Posterior vena cava (tissue), 2 donors: ENCODE measurements at regions not wholly inside any gene's neighbourhood (a gene's known extent, or its start where the extent isn't known, plus 50 kb on each side); places are given as distances from the start of the nearest gene placed in this dataset.
"Not testable (repeated sequence)": the region's sequence is repeated elsewhere in the genome, so short reads cannot be mapped to it uniquely, and the experiment has no call there.

Experiments
- DNase-seq: peaks from one replicate; pipeline ENCODE4 v3.0.0-alpha.2; 2020; ENCODE audit warnings: low spot score
- intact Hi-C, 2 donors: fragments of 100-400 bp; cut with DNase I; formaldehyde crosslinking; loops; one replicate each; pipeline versions ENCODE4 v1.14.1 to v1.14.2; 2022 to 2023
- donor health status: DM: yes; HTN: yes; CAD: no.
- donor health status: DM: yes; HTN: yes; CAD: no.

DNA sequence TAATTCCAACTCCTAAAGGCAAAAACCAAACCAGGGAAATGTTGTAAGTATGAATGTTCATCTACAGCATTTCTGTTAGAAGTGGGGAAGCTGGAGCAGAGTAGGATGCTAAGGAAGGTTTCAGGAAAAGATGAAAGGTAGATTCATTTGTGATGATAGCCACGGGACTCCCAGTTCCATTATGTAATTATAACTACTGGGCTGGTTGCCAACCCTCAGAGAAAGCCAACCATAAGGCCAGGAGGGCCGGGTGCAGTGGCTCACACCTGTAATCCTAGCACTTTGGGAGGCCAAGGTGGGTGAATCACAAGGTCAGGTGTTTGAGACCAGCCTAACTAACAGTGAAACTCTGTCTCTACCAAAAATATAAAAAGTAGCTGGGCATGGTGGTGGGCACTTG is 288.9 kb upstream of the ETAA1 start:
- DNase-seq = no peak
- intact Hi-C loops = no loop called here

DNA sequence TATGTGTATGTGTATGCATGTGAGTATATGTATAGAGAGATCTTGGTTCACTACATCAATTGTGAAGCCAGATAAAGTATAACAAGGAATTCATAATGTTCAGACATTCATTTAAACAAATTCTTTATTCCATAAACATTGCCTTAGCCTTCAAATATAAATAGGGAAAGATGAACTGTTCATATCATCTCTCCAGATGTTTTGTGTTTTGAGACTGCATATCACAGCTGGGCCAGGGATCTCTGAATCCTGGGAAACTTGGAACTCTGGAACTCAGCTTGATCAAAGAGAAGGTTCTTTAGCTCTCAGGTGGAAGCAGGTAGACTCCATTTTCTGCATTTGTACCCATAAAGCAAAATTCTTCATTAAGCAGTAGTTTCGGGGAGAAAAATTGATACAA is 272.6 kb upstream of the ETAA1 start:
- DNase-seq = no peak
- intact Hi-C loops = no loop called here

GRCh38 chr2:67130531-67131256 is 266.4 kb upstream of the ETAA1 start:
- intact Hi-C loops = no loop called here
- DNase-seq = no peak

- DNase-seq = no peak
- intact Hi-C loops = no loop called here
These were observed 265.9 kb upstream of the ETAA1 start for GRCh38 chr2:67131257-67131609.

GRCh38 chr2:67132441-67132940 is 264.6 kb upstream of the ETAA1 start:
- intact Hi-C loops, DNase-seq: not testable (repeated sequence)

DNA sequence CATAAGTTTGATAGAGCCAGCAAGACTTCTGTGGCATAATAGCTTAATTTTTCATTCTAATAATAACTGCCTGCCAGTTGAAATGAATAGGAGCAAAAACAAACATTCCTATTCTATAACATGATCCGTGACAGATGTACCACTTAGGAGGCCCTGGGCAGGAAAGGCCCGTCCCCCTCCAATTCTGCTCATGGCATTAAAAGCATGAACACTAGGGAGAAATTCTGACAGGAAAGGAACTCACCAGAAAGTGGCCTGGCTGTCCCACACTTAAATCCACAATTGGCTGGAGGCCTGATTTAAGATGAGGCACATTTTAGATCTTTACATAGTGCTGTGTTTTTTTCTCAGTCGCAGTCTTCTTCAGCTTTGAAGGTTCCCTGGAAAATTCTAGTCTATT is 261.9 kb upstream of the ETAA1 start:
- no peak for DNase-seq

DNA sequence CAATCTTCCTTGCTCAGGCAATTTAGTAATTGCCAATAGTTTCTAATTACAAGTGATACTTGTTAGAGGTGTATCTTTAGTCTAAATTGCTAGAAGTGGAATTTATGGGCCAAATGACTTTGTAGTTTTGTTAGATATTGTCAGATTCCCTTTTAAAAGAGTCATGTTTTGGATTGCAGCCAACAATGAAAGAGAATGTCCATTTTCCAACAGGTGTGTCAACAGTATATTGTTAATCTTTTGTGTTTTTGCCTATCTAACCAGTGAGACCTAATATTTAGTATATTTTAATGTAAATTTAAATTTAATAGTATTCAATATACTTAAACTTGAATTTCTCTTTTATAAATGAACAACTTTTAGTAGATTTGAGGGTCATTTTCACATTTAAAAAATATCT is 259.4 kb upstream of the ETAA1 start:
- intact Hi-C loops = no loop called here
- no peak for DNase-seq

More for the DNA sequence above, 261.9 kb upstream of the ETAA1 start:
- intact Hi-C loops = no loop called here

GRCh38 chr2:67142071-67142470 is 255.1 kb upstream of the ETAA1 start:
- intact Hi-C loops = no loop called here
- DNase-seq = no peak

- intact Hi-C loops = no loop called here
- no peak for DNase-seq
These were observed 254.4 kb upstream of the ETAA1 start for GRCh38 chr2:67142741-67143140.

DNA sequence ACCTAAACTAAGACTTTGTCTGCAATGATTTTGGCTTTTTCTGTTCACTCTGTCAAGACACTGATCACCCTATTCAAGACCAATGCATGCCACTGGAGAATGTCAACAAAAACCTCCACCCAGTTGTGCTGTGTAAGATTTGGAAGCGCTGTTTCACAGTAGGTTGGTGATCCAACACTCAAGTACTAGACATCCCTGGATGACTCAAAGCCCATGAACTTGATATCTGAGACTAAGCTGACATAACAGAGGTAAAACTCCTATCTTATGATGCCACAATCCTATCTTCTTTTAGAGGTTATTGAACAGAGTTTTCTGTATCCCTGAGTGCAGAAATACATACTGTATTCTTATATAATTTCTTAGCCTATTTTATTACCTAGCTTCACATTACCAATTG is 251.3 kb upstream of the ETAA1 start:
- no peak for DNase-seq

GRCh38 chr2:67156796-67157195 is 240.3 kb upstream of the ETAA1 start:
- no peak for DNase-seq
- intact Hi-C loops = no loop called here

More for the DNA sequence above, 251.3 kb upstream of the ETAA1 start:
- intact Hi-C loops = no loop called here

- intact Hi-C loops = no loop called here
- DNase-seq = no peak
These were observed 238.4 kb upstream of the ETAA1 start for GRCh38 chr2:67158718-67159117.

GRCh38 chr2:67159929-67160328 is 237.2 kb upstream of the ETAA1 start:
- intact Hi-C loops = no loop called here
- no peak for DNase-seq

DNA sequence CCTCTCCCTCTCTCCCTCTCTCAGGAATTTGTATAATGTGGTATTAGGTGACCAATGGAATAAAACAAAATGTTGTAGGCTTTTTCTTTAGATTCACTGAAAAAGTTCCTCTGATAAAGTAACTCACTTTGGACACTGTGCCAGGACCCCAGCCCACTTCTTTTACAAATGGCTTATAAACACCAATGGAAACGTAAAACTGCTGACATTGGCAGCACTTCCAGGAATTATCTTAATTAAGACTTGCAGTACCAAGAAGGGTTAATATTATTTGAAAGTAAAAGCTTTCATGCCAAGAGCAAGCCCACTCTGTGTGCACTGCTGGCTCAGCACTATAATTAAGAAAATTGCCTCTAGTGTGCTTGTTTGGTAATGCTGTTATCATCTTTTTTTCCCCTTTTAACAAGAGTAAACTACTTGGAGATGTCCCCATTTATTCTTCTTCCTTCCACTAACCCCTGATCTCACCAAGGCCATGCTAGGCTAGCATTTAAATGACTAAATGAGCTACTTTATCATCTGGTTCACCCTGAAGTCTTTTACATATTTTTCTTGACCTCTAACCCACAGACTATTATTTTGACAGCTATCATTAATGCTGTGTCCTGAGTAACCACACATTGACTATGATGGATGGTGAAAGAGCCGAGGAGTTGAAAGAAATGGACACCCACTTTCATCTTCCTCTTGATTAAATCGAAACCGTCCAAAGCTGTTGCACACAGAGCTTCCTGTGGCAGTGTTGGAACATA is 232.2 kb upstream of the ETAA1 start:
- intact Hi-C loops = no loop called here

GRCh38 chr2:67165523-67165990 is 231.6 kb upstream of the ETAA1 start:
- intact Hi-C loops = no loop called here
- DNase-seq = no peak

More for the DNA sequence above, 232.2 kb upstream of the ETAA1 start:
- DNase-seq = no peak

GRCh38 chr2:67166511-67166910 is 230.6 kb upstream of the ETAA1 start:
- DNase-seq, intact Hi-C loops: not testable (repeated sequence)

GRCh38 chr2:67169417-67170140 is 227.6 kb upstream of the ETAA1 start:
- DNase-seq = no peak
- intact Hi-C loops = no loop called here

- intact Hi-C loops = no loop called here
- no peak for DNase-seq
These were observed 217.6 kb upstream of the ETAA1 start for GRCh38 chr2:67179526-67179925.

- intact Hi-C loops = no loop called here
- DNase-seq = no peak
These were observed 216.3 kb upstream of the ETAA1 start for GRCh38 chr2:67180841-67181240.

GRCh38 chr2:67182884-67183283 is 214.2 kb upstream of the ETAA1 start:
- DNase-seq = no peak
- intact Hi-C loops = no loop called here
